A673 (cell line): ENCODE measurements at regions not wholly inside any gene's neighbourhood (a gene's known extent, or its start where the extent isn't known, plus 50 kb on each side); places are given as distances from the start of the nearest gene placed in this dataset.

Experiments
- CTCF ChIP-seq: fragments of 300-800, 200-600 bp; sonication (generic); conservative IDR thresholded peaks from 2 replicates; pipeline ENCODE4 v1.5.1; 2017; ENCODE audit warnings: low read depth, mild to moderate bottlenecking, antibody characterized with exemption, low read length, moderate library complexity, mixed read lengths
- EZH2 ChIP-seq: fragments of 200-600 bp; sonication (generic); IDR thresholded peaks from 2 replicates; pipeline ENCODE4 v1.6.1; 2017; ENCODE audit warnings: borderline replicate concordance, low read depth, mild to moderate bottlenecking, mixed read lengths, antibody characterized with exemption, low read length; ENCODE audit not compliant: poor library complexity, severe bottlenecking

DNA sequence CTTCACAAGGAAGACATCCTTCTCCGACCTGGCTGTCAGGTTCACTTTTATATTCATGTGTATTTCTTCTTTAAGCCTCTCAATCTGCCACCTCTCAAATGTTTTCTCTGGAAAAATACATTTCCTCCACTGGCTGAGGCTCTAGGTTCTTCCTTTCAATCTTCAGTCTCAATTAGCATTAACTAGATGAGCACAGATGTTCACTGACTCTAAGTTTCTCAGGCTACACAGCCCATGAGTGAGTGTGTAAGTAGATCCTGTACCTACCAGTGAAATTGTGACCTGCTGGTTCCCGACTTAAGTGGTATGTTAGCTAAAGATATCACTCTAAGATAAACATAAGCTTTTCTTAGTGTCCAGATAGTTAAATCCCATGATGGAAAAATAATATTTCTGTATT, 206.9 kb downstream of the ADAMTS15 start:
- TF ChIP-seq EZH2 (no peak), CTCF (no peak)
